ENCODE measurements at regions not wholly inside any gene's neighbourhood (a gene's known extent, or its start where the extent isn't known, plus 50 kb on each side); places are given as distances from the start of the nearest gene placed in this dataset.

- WGBS (ENCODE audit: insufficient coverage) = no CpG with 5 or more reads among the region's 2 CpGs
- H3K27ac Mint-ChIP-seq = no peak overlapping the region
- no peaks in the 10 kb centered on the region for H3K27me3 Mint-ChIP-seq (ENCODE audit: low read depth in 3 of 3)
- Histone ChIP-seq H3K9ac (ENCODE audit: insufficient read depth, low read length, poor library complexity, severe bottlenecking) (no peak overlapping the region), H3K27ac (ENCODE audit: low read depth in 1 of 2, low read length in 2 of 2) (no peak overlapping the region), H3K27me3 (ENCODE audit: control insufficient read depth in 2 of 2, insufficient read depth in 2 of 2, low read length in 2 of 2) (no peaks in the 10 kb centered on the region), H3K36me3 (replicated peaks in 1 of 2; ENCODE audit: control insufficient read depth in 1 of 2, insufficient read depth in 2 of 2, low read length in 2 of 2) (no peaks in the 10 kb centered on the region), H3K4me2 (replicated peaks; ENCODE audit: extremely low read depth, low read length, poor library complexity, severe bottlenecking) (no peak overlapping the region), H3K4me1 (ENCODE audit: control insufficient read depth in 1 of 2, insufficient read depth in 2 of 2, low read length in 2 of 2) (no peaks in the 10 kb centered on the region), H2AFZ (ENCODE audit: insufficient read depth, low read depth, low read length, poor library complexity, severe bottlenecking) (no peak overlapping the region), H3K4me3 (replicated peaks in 1 of 3; ENCODE audit: low read depth in 2 of 3, low read length in 3 of 3) (no peak overlapping the region), H3K9me3 (replicated peaks in 1 of 2; ENCODE audit: control insufficient read depth in 1 of 2, insufficient read depth in 1 of 2, low read length in 2 of 2) (no peaks in the 10 kb centered on the region), H3K79me2 (ENCODE audit: insufficient read depth, low read length) (no peaks in the 10 kb centered on the region), H4K20me1 (ENCODE audit: insufficient read depth, low read length) (no peaks in the 10 kb centered on the region)
- H3K4me3 Mint-ChIP-seq = no peak overlapping the region
- no peaks in the 10 kb centered on the region for H3K4me1 Mint-ChIP-seq
- no peak for DNase-seq
- no peaks in the 10 kb centered on the region for H3K36me3 Mint-ChIP-seq
- H3K9me3 Mint-ChIP-seq = no peaks in the 10 kb centered on the region
- intact Hi-C loops (cut with micrococcal nuclease) = no loop called here
- TF ChIP-seq CTCF (IDR thresholded peaks at IDR 0.05) = no peak
Observed at GRCh38 chr12:84599539-84599938, 313.1 kb downstream of the SLC6A15 start.

GRCh38 chr12:84596266-84596665 lies 316.3 kb downstream of the SLC6A15 start:
- no peak overlapping the region for H3K4me3 ChIP-seq (replicated peaks in 1 of 3; ENCODE audit: low read depth in 2 of 3, low read length in 3 of 3)
- TF ChIP-seq CTCF (IDR thresholded peaks at IDR 0.05) = no peak
- no peaks in the 10 kb centered on the region for H3K27me3 Mint-ChIP-seq (ENCODE audit: low read depth in 3 of 3)
- H3K27ac ChIP-seq (ENCODE audit: low read depth in 1 of 2, low read length in 2 of 2) = no peak overlapping the region
- no peaks in the 10 kb centered on the region for H3K9me3 ChIP-seq (replicated peaks in 1 of 2; ENCODE audit: control insufficient read depth in 1 of 2, insufficient read depth in 1 of 2, low read length in 2 of 2)
- H3K36me3 ChIP-seq (replicated peaks in 1 of 2; ENCODE audit: control insufficient read depth in 1 of 2, insufficient read depth in 2 of 2, low read length in 2 of 2) = no peaks in the 10 kb centered on the region
- H4K20me1 ChIP-seq (ENCODE audit: insufficient read depth, low read length) = no peaks in the 10 kb centered on the region
- no peak overlapping the region for H2AFZ ChIP-seq (ENCODE audit: insufficient read depth, low read depth, low read length, poor library complexity, severe bottlenecking)
- H3K9ac ChIP-seq (ENCODE audit: insufficient read depth, low read length, poor library complexity, severe bottlenecking) = no peak overlapping the region
- no peak overlapping the region for H3K27ac Mint-ChIP-seq
- no peaks in the 10 kb centered on the region for H3K4me1 ChIP-seq (ENCODE audit: control insufficient read depth in 1 of 2, insufficient read depth in 2 of 2, low read length in 2 of 2)
- DNase-seq = no peak
- no peaks in the 10 kb centered on the region for H3K9me3 Mint-ChIP-seq
- no peaks in the 10 kb centered on the region for H3K36me3 Mint-ChIP-seq
- intact Hi-C loops (cut with micrococcal nuclease) = no loop called here
- no CpG with 5 or more reads among the region's 2 CpGs for WGBS (ENCODE audit: insufficient coverage)
- H3K4me1 Mint-ChIP-seq = no peaks in the 10 kb centered on the region
- no peak overlapping the region for H3K4me2 ChIP-seq (replicated peaks; ENCODE audit: extremely low read depth, low read length, poor library complexity, severe bottlenecking)
- H3K4me3 Mint-ChIP-seq = no peak overlapping the region
- no peaks in the 10 kb centered on the region for H3K27me3 ChIP-seq (ENCODE audit: control insufficient read depth in 2 of 2, insufficient read depth in 2 of 2, low read length in 2 of 2)
- no peaks in the 10 kb centered on the region for H3K79me2 ChIP-seq (ENCODE audit: insufficient read depth, low read length)

Data from CD14-positive monocyte (primary cell).